ENCODE measurements at regions not wholly inside any gene's neighbourhood (a gene's known extent, or its start where the extent isn't known, plus 50 kb on each side); places are given as distances from the start of the nearest gene placed in this dataset.
A peak's percentile ranks its signal among the peaks of the same experiment; 100 is the strongest.

GRCh38 chr10:57628592-57629284, 639.0 kb downstream of the IPMK start (continued):
- peak; percentile 35 for TF ChIP-seq PAXIP1 (CRISPR knock-in tag; conservative IDR thresholded peaks at IDR 0.05)
- TF ChIP-seq GPBP1L1 (CRISPR knock-in tag; IDR thresholded peaks at IDR 0.05): no peak
- TF ChIP-seq ZNF24 (IDR thresholded peaks at IDR 0.05): no peak
- no peak for TF ChIP-seq ZNF382 (CRISPR knock-in tag; IDR thresholded peaks at IDR 0.05; ENCODE audit: borderline replicate concordance)
- TF ChIP-seq ARID5B (CRISPR knock-in tag; IDR thresholded peaks at IDR 0.05): peak; percentile 58; the same call in 1 of the 2 replicates
- peak; percentile 36; the same call in 1 of the 2 replicates for TF ChIP-seq MEIS2 (CRISPR knock-in tag; IDR thresholded peaks at IDR 0.05)
- TF ChIP-seq ZNF709 (CRISPR knock-in tag; IDR thresholded peaks at IDR 0.05): no peak
- TF ChIP-seq SRY (CRISPR knock-in tag; IDR thresholded peaks at IDR 0.05): no peak
- TF ChIP-seq NFATC3 (CRISPR knock-in tag; IDR thresholded peaks at IDR 0.05): no peak
- TF ChIP-seq SOX13 (IDR thresholded peaks at IDR 0.05): no peak
- peak in 1 of 2 experiments; percentile 22; a peak in 1 of 4 replicates for TF ChIP-seq SOX13 (CRISPR knock-in tag; conservative IDR thresholded peaks at IDR 0.05 in 1 of 2, IDR thresholded peaks at IDR 0.05 in 1 of 2)
- TF ChIP-seq ZBTB42 (CRISPR knock-in tag; IDR thresholded peaks at IDR 0.05): no peak
- no peak for TF ChIP-seq ZNF549 (CRISPR knock-in tag; IDR thresholded peaks at IDR 0.05)
- TF ChIP-seq BRCA1 (CRISPR knock-in tag; IDR thresholded peaks at IDR 0.05): no peak
- peak; percentile 38; the same call in 1 of the 2 replicates for TF ChIP-seq EHMT2 (IDR thresholded peaks at IDR 0.05; ENCODE audit: borderline replicate concordance, low read depth, low read length)
- peak; percentile 27; the same call in 1 of the 2 replicates for TF ChIP-seq SOX5 (CRISPR knock-in tag; IDR thresholded peaks at IDR 0.05; ENCODE audit: borderline replicate concordance)
- peak; percentile 16; the same call in 1 of the 2 replicates for TF ChIP-seq GATAD2A (CRISPR knock-in tag; IDR thresholded peaks at IDR 0.05)
- peak; percentile 79 for TF ChIP-seq MIXL1 (CRISPR knock-in tag; IDR thresholded peaks at IDR 0.05)
- no peak for TF ChIP-seq HBP1 (CRISPR knock-in tag; IDR thresholded peaks at IDR 0.05; ENCODE audit: low read depth)
- peak; percentile 48 for TF ChIP-seq HNF4A (CRISPR knock-in tag; IDR thresholded peaks at IDR 0.05)

Data from HepG2 (cell line).